ENCODE measurements at regions not wholly inside any gene's neighbourhood (a gene's known extent, or its start where the extent isn't known, plus 50 kb on each side); places are given as distances from the start of the nearest gene placed in this dataset.

GRCh38 chr7:377080-378040 lies 87.4 kb downstream of the FOXL3 start:
- DNase-seq = no peak
- WGBS, 2 donors = 53 to 72% methylated on average over 3 to 14 of the region's 35 CpGs

GRCh38 chr7:378041-378420 lies 88.1 kb downstream of the FOXL3 start:
- no peaks in the 10 kb centered on the region for H3K36me3 ChIP-seq
- H3K9me3 ChIP-seq = no peaks in the 10 kb centered on the region
- DNase-seq = no peak
- TF ChIP-seq CTCF (IDR thresholded peaks at IDR 0.05) = no peak
- TF ChIP-seq POLR2A (IDR thresholded peaks at IDR 0.05) = no peak
- H3K27ac ChIP-seq = no peak overlapping the region
- H3K4me1 ChIP-seq = peaks cover 17 to 65% (median 39%) of the 10 kb centered on the region in 3 donors
- intact Hi-C loops (cut with DNase I) = no loop called here
- peaks cover 0 to 59% (median 0%) of the 10 kb centered on the region in 4 donors for H3K27me3 ChIP-seq
- no peak overlapping the region for H3K4me3 ChIP-seq
- 69 to 71% methylated on average over 12 to 13 of the region's 13 CpGs for WGBS, 2 donors

More at GRCh38 chr7:377080-378040, 87.4 kb downstream of the FOXL3 start:
- H3K9me3 ChIP-seq = no peaks in the 10 kb centered on the region
- no peak overlapping the region for H3K4me3 ChIP-seq
- H3K36me3 ChIP-seq = no peaks in the 10 kb centered on the region
- peaks cover 17 to 70% (median 39%) of the 10 kb centered on the region in 3 donors for H3K4me1 ChIP-seq
- peaks cover 0 to 59% (median 0%) of the 10 kb centered on the region in 4 donors for H3K27me3 ChIP-seq
- H3K27ac ChIP-seq = no peak overlapping the region
- intact Hi-C loops (cut with DNase I) = no loop called here
- no peak for TF ChIP-seq POLR2A (IDR thresholded peaks at IDR 0.05)
- TF ChIP-seq CTCF (IDR thresholded peaks at IDR 0.05) = no peak

- no peak overlapping the region for H3K27ac ChIP-seq
- H3K27me3 ChIP-seq = peaks cover 0 to 59% (median 0%) of the 10 kb centered on the region in 4 donors
- H3K4me3 ChIP-seq = peak overlapping the region in 3 of 4 donors; percentile 29 to 59 (median 31)
- no peaks in the 10 kb centered on the region for H3K36me3 ChIP-seq
- TF ChIP-seq POLR2A (IDR thresholded peaks at IDR 0.05) (no peak), CTCF (IDR thresholded peaks at IDR 0.05) (no peak)
- no peak for DNase-seq
- H3K4me1 ChIP-seq = peaks cover 17 to 58% (median 39%) of the 10 kb centered on the region in 3 donors
- WGBS, 2 donors = 77 to 79% methylated on average over 5 to 8 of the region's 44 CpGs
- intact Hi-C loops (cut with DNase I) = no loop called here
- H3K9me3 ChIP-seq = no peaks in the 10 kb centered on the region
Measured at GRCh38 chr7:378551-379455, 88.8 kb downstream of the FOXL3 start.

- Histone ChIP-seq H3K9me3 (peaks cover 0 to 7% (median 0%) of the 10 kb centered on the region in 3 donors), H3K27ac (no peak overlapping the region), H3K4me1 (peaks cover 17 to 58% (median 39%) of the 10 kb centered on the region in 3 donors), H3K36me3 (no peaks in the 10 kb centered on the region), H3K4me3 (peak overlapping the region in 3 of 4 donors; percentile 29 to 59 (median 31)), H3K27me3 (peaks cover 0 to 57% (median 0%) of the 10 kb centered on the region in 4 donors)
- no peak for DNase-seq
- WGBS, 2 donors = 0 to 26% methylated on average over 2 to 9 of the region's 45 CpGs
- TF ChIP-seq CTCF (IDR thresholded peaks at IDR 0.05) = no peak
- intact Hi-C loops (cut with DNase I) = no loop called here
Measured at GRCh38 chr7:379456-380138, 89.6 kb downstream of the FOXL3 start.
